Keratinocyte (primary cell): ENCODE measurements at regions not wholly inside any gene's neighbourhood (a gene's known extent, or its start where the extent isn't known, plus 50 kb on each side); places are given as distances from the start of the nearest gene placed in this dataset.

Experiments
- CTCF ChIP-seq, 3 experiments: IDR thresholded peaks in 1 of 3; conservative IDR thresholded peaks in 1 of 3; optimal IDR thresholded peaks in 1 of 3; 2 replicates in 2 of 3; 3 replicates in 1 of 3; pipeline versions ENCODE3 to v1.5.1; 2011; ENCODE audit warnings: low read length in 3 of 3, mild to moderate bottlenecking in 3 of 3, moderate library complexity in 2 of 3, control low read depth in 1 of 3, inconsistent platforms in 1 of 3; ENCODE audit not compliant: insufficient read depth in 2 of 3; ENCODE audit errors: extremely low read depth in 1 of 3
- EZH2 ChIP-seq: IDR thresholded peaks from one replicate; pipeline ENCODE4 v1.6.1; 2012; ENCODE audit warnings: inconsistent platforms, mild to moderate bottlenecking, low read length, moderate library complexity

GRCh38 chr13:29922896-29923295, 72.5 kb upstream of the UBL3 start:
- TF ChIP-seq CTCF (optimal IDR thresholded peaks at IDR 0.05 in 1 of 3, IDR thresholded peaks at IDR 0.05 in 1 of 3, conservative IDR thresholded peaks at IDR 0.05 in 1 of 3; ENCODE audit: extremely low read depth in 1 of 3, insufficient read depth in 2 of 3, low read length in 3 of 3): no peak
- no peak for TF ChIP-seq EZH2
